Hepatocyte (in vitro differentiated cells): ENCODE measurements at regions not wholly inside any gene's neighbourhood (a gene's known extent, or its start where the extent isn't known, plus 50 kb on each side); places are given as distances from the start of the nearest gene placed in this dataset.

Experiments
- DNase-seq: peaks from one replicate; pipeline ENCODE4 v3.0.0-alpha.2; 2016; ENCODE audit warnings: low spot score
- H2AFZ ChIP-seq: fragments of 200-600 bp; sonication (generic); 2 replicates; pipeline ENCODE4 v1.6.0; 2016; ENCODE audit warnings: antibody characterized with exemption, mild to moderate bottlenecking
- H3K27ac ChIP-seq: fragments of 200-600 bp; sonication (generic); 2 replicates; pipeline ENCODE4 v1.5.1; 2016; ENCODE audit warnings: mild to moderate bottlenecking
- H3K27me3 ChIP-seq: fragments of 200-600 bp; sonication (generic); 2 replicates; pipeline ENCODE4 v1.6.1; 2016
- H3K36me3 ChIP-seq: fragments of 200-600 bp; sonication (generic); replicated peaks from 2 replicates; pipeline ENCODE4 v1.5.1; 2016; ENCODE audit warnings: low read depth; ENCODE audit not compliant: insufficient read depth
- H3K4me1 ChIP-seq: fragments of 200-600 bp; sonication (generic); 2 replicates; pipeline ENCODE4 v1.5.1; 2016; ENCODE audit warnings: mild to moderate bottlenecking, moderate library complexity; ENCODE audit not compliant: insufficient read depth
- H3K4me2 ChIP-seq: fragments of 200-600 bp; sonication (generic); 2 replicates; pipeline ENCODE4 v1.6.0; 2016
- H3K4me3 ChIP-seq: fragments of 200-600 bp; sonication (generic); 2 replicates; pipeline ENCODE4 v1.5.1; 2016; ENCODE audit warnings: mild to moderate bottlenecking
- H3K79me2 ChIP-seq: fragments of 200-600 bp; sonication (generic); 2 replicates; pipeline ENCODE4 v1.6.0; 2017; ENCODE audit warnings: mild to moderate bottlenecking
- H3K9me2 ChIP-seq: fragments of 200-600 bp; sonication (generic); replicated peaks from 2 replicates; pipeline ENCODE4 v1.6.0; 2017; ENCODE audit warnings: mild to moderate bottlenecking; ENCODE audit not compliant: insufficient read depth
- H3K9me3 ChIP-seq: fragments of 200-600 bp; sonication (generic); 2 replicates; pipeline ENCODE4 v1.5.1; 2016; ENCODE audit warnings: low read depth, mild to moderate bottlenecking
- H4K20me1 ChIP-seq: fragments of 200-600 bp; sonication (generic); 2 replicates; pipeline ENCODE4 v1.6.0; 2016; ENCODE audit warnings: mild to moderate bottlenecking; ENCODE audit not compliant: insufficient read depth, poor library complexity, severe bottlenecking
- EZH2 ChIP-seq: fragments of 200-600 bp; sonication (generic); IDR thresholded peaks from 2 replicates; pipeline ENCODE4 v1.6.1; 2016; ENCODE audit warnings: antibody characterized with exemption, mild to moderate bottlenecking, borderline replicate concordance
- EZH2phosphoT487 ChIP-seq: fragments of 200-600 bp; sonication (generic); IDR thresholded peaks from one replicate; pipeline ENCODE4 v1.6.1; 2018; ENCODE audit warnings: antibody characterized with exemption, mild to moderate bottlenecking, low read depth, moderate library complexity; ENCODE audit not compliant: unreplicated experiment, severe bottlenecking
- WGBS: methylation state at CpG from one replicate; pipeline ENCODE4 v1.1.6; 2016; ENCODE audit warnings: low lambda C conversion rate; ENCODE audit errors: missing lambda C conversion rate; 5-methylcytosine and 5-hydroxymethylcytosine counted together
- TF ChIP-seq, protein P1 (sequence below): fragments of 200-600 bp; sonication (generic); IDR thresholded peaks from 2 replicates; pipeline ENCODE4 v1.5.1; 2016; ENCODE audit warnings: antibody characterized with exemption, mild to moderate bottlenecking; ENCODE audit not compliant: poor library complexity

DNA sequence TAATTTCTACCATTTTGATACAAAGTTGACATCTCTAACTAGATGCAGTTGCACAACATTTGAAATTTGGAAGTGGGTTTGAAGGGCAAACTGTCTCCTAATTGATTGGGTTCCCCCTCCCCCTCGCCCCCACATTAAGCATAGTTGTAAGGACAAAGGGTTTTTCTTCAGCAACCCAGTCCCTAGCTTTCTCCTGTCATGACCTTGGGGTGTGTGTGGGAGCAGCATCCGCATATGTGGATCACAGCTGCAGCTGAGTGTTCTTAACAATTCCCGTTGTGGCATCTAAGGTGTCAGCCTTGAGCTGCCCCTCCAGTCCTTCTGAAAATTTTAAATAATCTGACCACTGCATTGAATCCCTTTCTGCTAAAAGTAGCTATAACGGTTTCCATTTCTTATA lies 141.3 kb upstream of the CDH10 start:
- H3K79me2 ChIP-seq, result no peaks in the 10 kb centered on the region
- H3K9me3 ChIP-seq, result no peaks in the 10 kb centered on the region
- no peaks in the 10 kb centered on the region for H3K36me3 ChIP-seq
- H4K20me1 ChIP-seq, result no peaks in the 10 kb centered on the region
- no peak overlapping the region for H2AFZ ChIP-seq
- no peak for DNase-seq
- H3K4me3 ChIP-seq, result no peak overlapping the region
- TF ChIP-seq, protein P1, sequence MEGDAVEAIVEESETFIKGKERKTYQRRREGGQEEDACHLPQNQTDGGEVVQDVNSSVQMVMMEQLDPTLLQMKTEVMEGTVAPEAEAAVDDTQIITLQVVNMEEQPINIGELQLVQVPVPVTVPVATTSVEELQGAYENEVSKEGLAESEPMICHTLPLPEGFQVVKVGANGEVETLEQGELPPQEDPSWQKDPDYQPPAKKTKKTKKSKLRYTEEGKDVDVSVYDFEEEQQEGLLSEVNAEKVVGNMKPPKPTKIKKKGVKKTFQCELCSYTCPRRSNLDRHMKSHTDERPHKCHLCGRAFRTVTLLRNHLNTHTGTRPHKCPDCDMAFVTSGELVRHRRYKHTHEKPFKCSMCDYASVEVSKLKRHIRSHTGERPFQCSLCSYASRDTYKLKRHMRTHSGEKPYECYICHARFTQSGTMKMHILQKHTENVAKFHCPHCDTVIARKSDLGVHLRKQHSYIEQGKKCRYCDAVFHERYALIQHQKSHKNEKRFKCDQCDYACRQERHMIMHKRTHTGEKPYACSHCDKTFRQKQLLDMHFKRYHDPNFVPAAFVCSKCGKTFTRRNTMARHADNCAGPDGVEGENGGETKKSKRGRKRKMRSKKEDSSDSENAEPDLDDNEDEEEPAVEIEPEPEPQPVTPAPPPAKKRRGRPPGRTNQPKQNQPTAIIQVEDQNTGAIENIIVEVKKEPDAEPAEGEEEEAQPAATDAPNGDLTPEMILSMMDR, result no peak
- no peak for TF ChIP-seq EZH2
- TF ChIP-seq EZH2phosphoT487, result no peak
- WGBS, result 78% methylated on average over 4 of the region's 4 CpGs
- no peaks in the 10 kb centered on the region for H3K4me1 ChIP-seq
- no peak overlapping the region for H3K27ac ChIP-seq
- H3K27me3 ChIP-seq, result no peaks in the 10 kb centered on the region
- no peaks in the 10 kb centered on the region for H3K9me2 ChIP-seq
- no peak overlapping the region for H3K4me2 ChIP-seq

DNA sequence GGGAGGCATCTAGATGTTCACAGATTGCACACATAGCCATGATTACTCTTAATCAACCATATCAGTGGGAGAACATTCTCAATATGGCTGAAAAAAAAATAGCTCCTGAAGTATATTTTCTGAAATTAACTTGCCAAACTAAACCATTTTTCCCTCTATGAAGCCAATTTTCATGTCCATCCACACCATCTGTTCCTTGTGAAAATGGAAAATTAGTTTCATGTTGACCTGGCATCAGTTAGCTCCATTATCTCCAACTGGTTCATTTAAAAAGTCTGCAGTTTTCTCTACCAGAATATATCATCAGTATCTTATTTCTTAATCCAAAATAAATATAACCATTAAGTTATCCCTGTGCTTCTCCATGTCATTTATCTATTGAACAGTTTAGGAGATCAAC lies 138.8 kb upstream of the CDH10 start:
- H3K4me1 ChIP-seq, result no peaks in the 10 kb centered on the region
- no peaks in the 10 kb centered on the region for H3K36me3 ChIP-seq
- H3K9me3 ChIP-seq, result no peaks in the 10 kb centered on the region
- H3K27ac ChIP-seq, result no peak overlapping the region
- no peak overlapping the region for H3K4me3 ChIP-seq
- H3K4me2 ChIP-seq, result no peak overlapping the region
- no peaks in the 10 kb centered on the region for H3K79me2 ChIP-seq
- no peak for DNase-seq
- H2AFZ ChIP-seq, result no peak overlapping the region
- TF ChIP-seq, protein P1, result no peak
- no peak for TF ChIP-seq EZH2phosphoT487
- TF ChIP-seq EZH2, result no peak
- H3K27me3 ChIP-seq, result no peaks in the 10 kb centered on the region
- H3K9me2 ChIP-seq, result no peaks in the 10 kb centered on the region
- H4K20me1 ChIP-seq, result no peaks in the 10 kb centered on the region

GRCh38 chr5:24777392-24777791 lies 132.6 kb upstream of the CDH10 start:
- Histone ChIP-seq H2AFZ (no peak overlapping the region), H3K4me3 (no peak overlapping the region), H3K9me2 (no peaks in the 10 kb centered on the region), H4K20me1 (no peaks in the 10 kb centered on the region), H3K9me3 (no peaks in the 10 kb centered on the region), H3K4me2 (no peak overlapping the region), H3K27me3 (no peaks in the 10 kb centered on the region), H3K27ac (no peak overlapping the region), H3K79me2 (no peaks in the 10 kb centered on the region), H3K4me1 (no peaks in the 10 kb centered on the region), H3K36me3 (no peaks in the 10 kb centered on the region)
- TF ChIP-seq, protein P1, result no peak
- no peak for TF ChIP-seq EZH2phosphoT487
- no peak for TF ChIP-seq EZH2
- no peak for DNase-seq
- 98% methylated on average over 10 of the region's 10 CpGs for WGBS

GRCh38 chr5:24773261-24773660 lies 128.5 kb upstream of the CDH10 start:
- DNase-seq, result no peak
- Histone ChIP-seq H2AFZ (no peak overlapping the region), H3K27me3 (no peaks in the 10 kb centered on the region), H3K27ac (no peak overlapping the region), H3K9me3 (no peaks in the 10 kb centered on the region), H4K20me1 (no peaks in the 10 kb centered on the region), H3K36me3 (no peaks in the 10 kb centered on the region), H3K9me2 (no peaks in the 10 kb centered on the region), H3K4me1 (no peaks in the 10 kb centered on the region), H3K4me2 (no peak overlapping the region), H3K79me2 (no peaks in the 10 kb centered on the region), H3K4me3 (no peak overlapping the region)
- 35% methylated on average over 1 of the region's 1 CpG for whole genome bisulfite sequencing
- TF ChIP-seq, protein P1, result no peak
- TF ChIP-seq EZH2, result no peak
- TF ChIP-seq EZH2phosphoT487, result no peak
